ENCODE measurements at regions not wholly inside any gene's neighbourhood (a gene's known extent, or its start where the extent isn't known, plus 50 kb on each side); places are given as distances from the start of the nearest gene placed in this dataset.

- Histone ChIP-seq H3K36me3 (ENCODE audit: control insufficient read depth in 1 of 2, insufficient read depth in 2 of 2, low read length in 2 of 2) (no peaks in the 10 kb centered on the region), H2AFZ (ENCODE audit: low read depth, low read length, poor library complexity, severe bottlenecking) (no peak overlapping the region), H3K79me2 (ENCODE audit: insufficient read depth, low read length) (no peaks in the 10 kb centered on the region), H3K9me3 (ENCODE audit: control insufficient read depth in 1 of 2, insufficient read depth in 1 of 2, low read depth in 1 of 2, low read length in 2 of 2) (peaks cover 0 to 3% of the 10 kb centered on the region in 2 experiments; a peak in 2 of 4 replicates), H3K27ac (ENCODE audit: low read depth, low read length) (no peak overlapping the region), H3K4me1 (ENCODE audit: control insufficient read depth in 1 of 2, insufficient read depth in 2 of 2, low read length in 2 of 2) (no peaks in the 10 kb centered on the region), H3K4me3 (replicated peaks in 1 of 2; ENCODE audit: low read depth in 1 of 2, low read length in 2 of 2) (no peak overlapping the region), H3K9ac (ENCODE audit: low read length) (no peak overlapping the region), H3K27me3 (ENCODE audit: insufficient read depth, low read length) (no peaks in the 10 kb centered on the region), H3K4me2 (ENCODE audit: low read length) (no peak overlapping the region), H4K20me1 (ENCODE audit: insufficient read depth) (no peaks in the 10 kb centered on the region), H3K9me2 (ENCODE audit: insufficient read depth) (no peaks in the 10 kb centered on the region)
- CTCF ChIA-PET = interaction anchor here (1.6 kb wide), 1 partner anchor 12 kb away, joined by 5 read pairs; no protein-coding TSS in a partner anchor
- DNase-seq (ENCODE audit: low read depth, low spot score) (no peak), ATAC-seq (no peak)
- no peak for TF ChIP-seq FOSL1 (IDR thresholded peaks at IDR 0.05; ENCODE audit: low read depth)
- TF ChIP-seq ZBTB33 (IDR thresholded peaks at IDR 0.05; ENCODE audit: extremely low read depth, insufficient replicate concordance, low read length) = no peak
- TF ChIP-seq ATF3 (IDR thresholded peaks at IDR 0.05) = no peak
- TF ChIP-seq EZH2 (IDR thresholded peaks at IDR 0.05) = no peak
- no peak for TF ChIP-seq TCF7L2 (IDR thresholded peaks at IDR 0.05; ENCODE audit: borderline replicate concordance, extremely low read depth, insufficient read depth, insufficient read length)
- TF ChIP-seq JUND (IDR thresholded peaks at IDR 0.05) = no peak
- no peak for TF ChIP-seq YY1 (IDR thresholded peaks at IDR 0.05; ENCODE audit: extremely low read depth, insufficient replicate concordance, low read depth, low read length)
- no peak for TF ChIP-seq CEBPB (IDR thresholded peaks at IDR 0.05; ENCODE audit: low read depth)
- no peak for TF ChIP-seq MAX (IDR thresholded peaks at IDR 0.05)
- TF ChIP-seq SP1 (IDR thresholded peaks at IDR 0.05; ENCODE audit: low read depth) = no peak
- BruUV-seq (replicated peaks) = no TSS peak
- POLR2A ChIA-PET = no interaction called here
- intact Hi-C loops (cut with micrococcal nuclease) = no loop called here
- RAD21 ChIA-PET (ENCODE audit: low non-redundant PET in 1 of 2, low total read pairs in 2 of 2, uncharacterized antibody in 2 of 2, unreplicated experiment in 2 of 2) = no interaction called here
These were observed 84.2 kb downstream of the PHETA1 start for GRCh38 chr12:111284709-111285108.
